H4 (cell line): ENCODE measurements at regions not wholly inside any gene's neighbourhood (a gene's known extent, or its start where the extent isn't known, plus 50 kb on each side); places are given as distances from the start of the nearest gene placed in this dataset.
"Not testable (repeated sequence)": the region's sequence is repeated elsewhere in the genome, so short reads cannot be mapped to it uniquely, and the experiment has no call there.

ENCODE experiments used
- DNase-seq: peaks from one replicate; pipeline ENCODE4 v3.0.0-alpha.2; 2015; ENCODE audit warnings: low spot score

DNA sequence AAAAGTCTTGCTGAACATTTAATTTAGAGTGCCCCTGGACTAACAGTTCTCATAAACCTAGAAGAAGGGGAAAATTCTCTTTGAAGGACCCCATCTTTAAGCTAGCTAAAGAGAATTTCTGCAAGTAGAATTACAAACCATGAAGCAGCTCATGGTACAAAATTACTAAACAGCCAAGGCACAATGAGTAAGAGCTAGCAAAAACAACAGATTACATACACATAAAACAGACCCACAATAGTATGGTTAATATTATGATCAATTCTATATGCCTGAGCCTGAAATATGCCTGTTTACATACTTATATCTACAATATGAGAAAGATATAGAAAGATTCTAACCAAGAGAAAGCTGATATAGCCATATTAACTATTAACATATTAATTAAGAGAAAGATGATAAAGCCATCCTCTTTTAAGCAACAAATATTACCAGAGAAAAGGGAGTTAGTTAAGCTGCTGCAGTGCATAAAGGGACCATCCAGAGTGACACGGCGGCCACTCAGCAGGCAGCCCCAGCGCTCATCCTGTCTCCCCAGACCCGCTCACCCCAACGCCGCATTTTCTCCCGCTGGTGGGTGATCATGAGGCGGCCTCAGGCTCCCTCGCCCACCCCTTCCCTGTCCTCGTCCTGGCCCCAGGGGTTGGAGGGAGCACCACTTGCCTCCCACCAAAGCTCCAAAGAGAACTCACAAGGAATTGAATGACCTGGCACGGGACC, 98.4 kb upstream of the CARMIL1 start:
- DNase-seq: no peak

- DNase-seq: no peak
Observed at GRCh38 chr6:25181350-25181724, 97.8 kb upstream of the CARMIL1 start.

DNA sequence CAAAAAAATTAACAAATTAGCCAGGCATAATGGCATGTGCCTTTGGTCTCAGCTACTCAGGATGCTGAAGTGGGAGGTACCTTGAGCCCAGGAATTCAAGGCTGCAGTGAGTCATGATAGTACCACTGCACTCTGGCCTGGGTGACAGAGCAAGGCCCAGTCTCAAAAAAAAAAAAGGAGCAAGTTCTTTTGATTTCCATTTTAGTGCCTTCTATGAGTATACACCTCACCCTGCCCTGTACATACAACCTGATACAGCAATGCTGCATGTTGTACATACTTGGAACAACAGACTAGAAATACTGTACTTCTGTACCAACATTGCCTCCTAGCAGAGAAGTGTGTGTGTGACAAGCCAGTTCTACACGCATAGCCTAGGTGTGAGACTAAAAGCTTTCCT, 97.3 kb upstream of the CARMIL1 start:
- DNase-seq: no peak

GRCh38 chr6:25186919-25187318, 92.3 kb upstream of the CARMIL1 start:
- no peak for DNase-seq

- no peak for DNase-seq
Observed at GRCh38 chr6:25188232-25188631, 90.9 kb upstream of the CARMIL1 start.

DNA sequence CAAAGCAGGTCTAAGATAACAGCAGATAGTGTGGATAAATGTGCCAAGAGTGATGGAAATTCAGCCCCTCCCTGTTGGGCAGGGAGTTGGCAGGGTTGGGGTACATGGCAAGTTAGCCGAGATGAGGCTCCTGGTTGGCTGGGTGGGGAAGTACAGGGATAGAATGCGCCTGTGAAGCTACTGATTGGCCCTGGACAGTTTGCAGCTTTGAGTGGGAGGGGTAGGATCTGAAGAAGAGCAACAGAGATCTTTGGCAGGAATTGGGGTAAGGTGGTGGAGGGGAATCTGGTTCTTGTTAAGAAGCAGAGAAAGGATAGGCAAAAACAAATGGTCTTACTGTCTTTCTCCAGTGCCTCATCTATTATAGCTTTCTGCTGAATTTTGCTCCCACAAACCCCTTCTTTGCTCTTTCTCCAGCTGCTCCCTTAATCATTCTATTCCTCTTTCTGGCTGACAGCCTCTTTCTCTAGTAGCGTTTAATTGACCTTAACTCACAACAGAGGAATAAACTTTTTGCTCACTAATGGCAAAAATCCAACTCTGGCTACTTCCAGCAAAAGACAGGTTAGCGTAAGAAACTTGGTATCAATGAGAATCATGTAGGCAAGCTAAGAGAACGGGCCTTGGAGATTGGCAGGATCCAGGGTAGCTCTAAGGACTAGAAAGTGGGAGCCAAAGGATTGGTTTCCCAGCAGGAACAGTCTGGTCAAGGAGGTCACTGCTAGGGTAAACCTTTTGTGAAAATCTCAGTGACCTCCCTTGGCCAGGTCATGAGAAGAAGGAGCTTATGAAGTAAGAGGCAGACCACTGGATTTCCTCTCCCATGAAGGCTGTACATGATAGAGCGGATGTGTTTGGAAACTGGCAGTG, 86.3 kb upstream of the CARMIL1 start:
- peak; percentile 70 for DNase-seq

DNA sequence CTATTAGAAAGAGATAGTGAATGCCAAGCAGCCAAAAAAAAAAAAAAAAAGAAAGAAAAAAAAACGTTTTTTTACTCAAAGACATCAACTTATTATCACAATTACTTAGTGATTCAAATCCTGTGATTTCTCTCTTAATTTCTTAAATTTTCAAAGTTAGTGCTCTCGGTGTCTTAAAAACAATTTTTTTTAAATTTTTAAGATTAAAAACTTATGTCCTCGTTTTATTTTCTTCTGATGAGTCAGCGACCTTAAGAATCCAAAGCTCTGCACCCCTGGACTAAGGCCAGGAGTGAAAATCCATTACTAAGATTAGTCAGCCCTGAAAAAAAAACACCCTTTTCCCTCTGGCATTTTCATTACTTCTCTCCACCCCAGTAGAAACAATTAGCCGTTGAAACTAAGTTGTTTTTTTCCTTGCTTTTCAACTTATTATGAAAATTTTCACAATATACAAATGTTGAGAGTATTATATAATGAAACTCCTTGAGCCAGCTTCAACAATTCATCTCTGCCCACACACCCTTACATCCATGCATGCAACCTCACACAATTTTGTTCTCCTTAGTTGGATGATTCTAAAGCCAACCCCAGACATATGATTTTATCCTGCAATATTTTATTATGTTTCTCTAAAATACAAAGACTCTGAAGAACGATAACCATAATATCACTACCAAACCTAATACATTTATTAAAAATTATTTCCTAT, 85.6 kb upstream of the CARMIL1 start:
- peak; percentile 79 for DNase-seq

DNA sequence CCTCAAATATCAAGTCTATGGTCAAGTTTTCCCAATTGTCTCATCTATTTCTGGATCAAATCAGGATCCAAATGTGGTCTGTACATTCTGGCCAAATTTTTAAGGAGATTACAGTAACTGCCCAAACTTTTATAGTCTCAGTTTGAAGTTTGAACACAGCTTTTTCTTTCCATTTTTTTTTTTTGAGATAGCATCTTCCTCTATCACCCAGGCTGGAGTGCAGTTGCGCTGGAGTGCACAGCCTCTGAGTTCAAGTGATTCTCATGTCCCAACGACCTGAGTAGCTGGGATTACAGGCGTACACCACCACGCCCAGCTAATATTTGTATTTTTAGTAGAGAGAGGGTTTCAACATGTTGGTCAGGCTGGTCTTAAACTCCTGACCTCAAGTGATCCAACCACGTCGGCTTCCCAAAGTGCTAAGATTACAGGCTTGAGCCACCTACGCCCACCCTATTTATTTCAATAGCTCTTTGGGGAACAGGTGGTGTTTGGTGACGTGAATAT, 84.9 kb upstream of the CARMIL1 start:
- DNase-seq: no peak

DNA sequence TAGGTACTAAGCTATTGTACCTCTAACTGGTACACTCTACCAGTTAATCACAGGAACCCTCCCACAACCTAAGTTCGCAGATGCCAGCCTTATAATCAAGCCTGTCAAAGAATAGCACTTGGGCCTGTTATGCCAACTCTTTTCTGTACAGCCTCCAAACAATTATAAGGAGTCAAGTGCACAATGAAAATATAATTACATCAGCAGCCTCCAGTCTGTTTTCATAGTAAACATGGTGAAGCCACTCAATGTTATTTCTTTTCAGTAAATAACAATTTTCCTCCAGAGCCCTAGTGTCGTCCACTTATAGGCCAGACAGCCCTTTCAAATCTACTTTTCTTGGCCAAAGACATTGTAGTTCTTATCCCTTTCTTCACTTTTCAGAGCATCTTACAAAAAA, 82.7 kb upstream of the CARMIL1 start:
- DNase-seq: no peak

GRCh38 chr6:25197111-25197510, 82.1 kb upstream of the CARMIL1 start:
- no peak for DNase-seq

GRCh38 chr6:25199544-25199943, 79.6 kb upstream of the CARMIL1 start:
- DNase-seq: no peak

- no peak for DNase-seq
Observed at GRCh38 chr6:25202504-25202903, 76.7 kb upstream of the CARMIL1 start.

- DNase-seq: no peak
Observed at GRCh38 chr6:25205629-25206028, 73.5 kb upstream of the CARMIL1 start.

- not testable (repeated sequence) for DNase-seq
Observed at GRCh38 chr6:25207453-25208155, 71.6 kb upstream of the CARMIL1 start.

- DNase-seq: no peak
Observed at GRCh38 chr6:25215881-25216280, 63.3 kb upstream of the CARMIL1 start.

DNA sequence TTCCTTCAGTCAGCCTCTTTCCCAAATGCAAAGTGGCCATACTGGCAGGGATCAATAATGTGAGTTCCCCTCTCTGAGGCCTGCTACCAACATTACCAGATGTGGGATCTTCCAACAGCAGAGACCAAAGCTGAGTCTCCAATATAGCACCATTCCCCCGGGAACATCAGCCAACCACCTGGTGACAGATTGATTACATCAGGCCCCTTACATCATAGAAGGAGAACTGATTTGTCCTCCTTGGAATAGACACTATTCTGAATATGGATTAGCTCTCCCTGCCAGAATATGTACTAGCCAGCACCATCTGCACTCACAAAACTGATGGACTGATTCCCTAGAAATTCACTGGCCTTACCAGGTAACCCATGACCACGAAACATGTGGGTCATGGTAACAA, 61.9 kb upstream of the CARMIL1 start:
- no peak for DNase-seq

DNA sequence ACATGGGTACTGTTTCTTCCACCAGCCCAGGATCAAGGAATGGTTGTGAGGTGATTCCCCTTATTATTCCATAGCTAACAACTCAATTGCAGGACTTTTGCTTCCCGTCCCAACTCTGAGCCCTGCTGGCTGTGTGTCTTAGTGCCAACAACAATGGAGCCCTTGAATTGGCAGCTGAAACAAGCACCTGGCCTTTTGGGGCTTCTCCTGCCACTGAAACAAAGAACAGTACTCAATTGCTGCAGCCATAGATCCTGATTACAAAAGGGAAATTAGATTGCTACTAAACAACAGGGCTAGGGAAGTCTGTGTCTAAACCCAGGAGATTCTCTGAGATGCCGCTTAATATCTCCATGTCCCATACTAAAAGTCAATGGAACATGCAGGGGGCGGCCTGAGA, 61.3 kb upstream of the CARMIL1 start:
- no peak for DNase-seq

DNA sequence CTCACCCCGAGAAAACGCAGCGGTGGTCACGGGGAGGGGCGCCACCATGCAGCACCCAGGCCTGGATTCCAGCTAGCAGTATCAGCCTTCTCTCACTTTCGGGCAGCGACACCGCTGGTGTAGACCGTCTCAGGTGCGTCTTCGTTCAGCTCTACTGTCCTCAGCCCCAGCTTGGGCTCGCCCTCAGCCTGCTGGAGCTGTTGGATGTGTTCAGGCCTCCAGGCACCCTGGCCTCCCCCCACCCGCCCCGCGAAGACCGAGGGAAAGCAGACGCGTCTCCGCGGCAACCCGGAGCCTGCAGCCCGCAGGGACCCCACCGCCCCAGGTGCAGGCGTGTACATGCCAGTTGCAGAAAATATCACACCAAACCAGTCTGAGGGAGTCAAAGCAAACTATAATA, 60.8 kb upstream of the CARMIL1 start:
- no peak for DNase-seq

DNA sequence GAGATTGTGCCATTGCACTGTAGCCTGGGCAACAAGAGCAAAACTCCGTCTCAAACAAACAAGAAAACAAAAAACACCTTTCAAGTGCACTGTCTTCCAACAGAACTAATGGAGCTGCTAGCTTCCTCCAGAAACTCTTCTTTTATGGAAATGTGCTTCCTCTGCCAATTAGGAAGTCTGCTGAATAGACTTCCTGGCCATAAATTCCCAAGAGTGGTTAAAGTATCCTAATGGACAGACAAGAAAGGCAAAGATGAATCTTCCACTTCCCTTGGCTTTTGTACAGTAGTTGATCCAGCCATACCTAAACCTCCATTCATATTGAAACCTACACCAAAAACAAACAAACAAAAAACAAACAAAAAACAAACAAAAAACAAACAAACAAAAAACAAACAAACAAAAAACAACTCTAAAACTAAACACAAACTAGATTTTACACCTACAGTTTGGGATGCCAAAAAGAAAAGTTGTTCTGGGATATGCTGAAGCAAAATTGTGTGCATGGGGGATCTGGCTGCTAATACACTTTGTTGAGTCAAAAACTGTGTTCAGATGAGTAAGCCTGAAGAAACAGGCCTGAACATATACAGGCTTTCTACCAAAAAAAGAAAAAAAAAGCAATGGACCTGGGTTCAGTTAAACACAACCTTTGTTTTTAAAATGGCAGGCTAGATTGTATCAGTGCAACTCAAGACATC, 59.8 kb upstream of the CARMIL1 start:
- DNase-seq: no peak

DNA sequence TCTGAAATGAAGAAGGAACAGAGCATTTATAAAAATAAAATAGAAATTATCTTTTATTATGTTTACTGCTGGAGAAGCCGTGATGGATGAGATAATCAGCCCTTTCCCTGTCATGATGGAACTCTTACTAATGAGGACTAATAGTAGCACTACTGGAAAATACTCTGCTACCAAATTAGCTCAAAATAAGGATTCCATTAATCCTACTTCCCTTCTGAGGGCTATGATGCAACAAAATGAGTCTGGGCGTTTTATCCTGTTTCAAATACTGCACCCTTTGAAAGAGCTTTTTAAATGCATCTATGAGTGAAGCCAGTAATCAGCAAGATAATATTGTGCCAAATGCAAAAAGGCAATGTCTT, 59.3 kb upstream of the CARMIL1 start:
- DNase-seq: no peak

DNA sequence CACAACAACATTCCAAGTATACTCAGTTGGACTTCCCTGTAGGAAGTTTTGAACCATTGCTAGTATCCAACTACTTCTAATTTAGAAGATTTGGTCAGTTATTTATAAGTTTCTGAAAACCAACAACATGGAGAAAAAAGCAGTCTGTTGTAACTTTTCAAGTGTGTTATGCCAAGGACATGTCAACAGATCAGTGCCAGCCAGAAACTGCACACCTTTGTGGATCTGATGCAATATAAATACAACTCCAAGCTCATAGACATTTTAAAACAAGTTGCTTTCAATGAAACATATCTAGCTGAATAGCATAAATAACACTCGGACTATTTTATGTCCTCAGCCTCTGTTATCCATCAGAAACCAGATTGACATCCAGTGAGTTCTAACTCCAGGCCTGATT, 58.3 kb upstream of the CARMIL1 start:
- DNase-seq: no peak
